ENCODE measurements at regions not wholly inside any gene's neighbourhood (a gene's known extent, or its start where the extent isn't known, plus 50 kb on each side); places are given as distances from the start of the nearest gene placed in this dataset.
"Not testable (repeated sequence)": the region's sequence is repeated elsewhere in the genome, so short reads cannot be mapped to it uniquely, and the experiment has no call there.

DNA sequence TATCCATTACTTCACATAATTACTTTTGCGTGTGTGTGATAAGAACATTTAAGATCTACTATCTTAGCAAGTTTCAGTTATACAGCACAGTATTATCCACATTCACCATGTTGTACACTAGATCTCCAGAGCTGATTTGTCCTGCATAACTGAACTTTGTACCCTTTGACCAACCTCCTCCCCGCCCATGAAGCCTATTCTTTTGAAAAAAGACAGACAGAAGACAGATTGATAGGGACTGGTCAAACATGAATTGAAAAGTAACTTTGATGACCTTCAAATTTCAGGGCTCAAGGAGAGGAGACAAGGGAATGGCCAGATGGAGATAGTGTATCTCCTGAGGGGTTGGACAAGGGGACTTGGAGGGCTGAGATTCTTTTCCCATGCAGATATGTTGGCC, 96.3 kb downstream of the CMC2 start:
- TF ChIP-seq EZH2 (IDR thresholded peaks at IDR 0.05; ENCODE audit: low read length): no peak
- TF ChIP-seq, protein P1, sequence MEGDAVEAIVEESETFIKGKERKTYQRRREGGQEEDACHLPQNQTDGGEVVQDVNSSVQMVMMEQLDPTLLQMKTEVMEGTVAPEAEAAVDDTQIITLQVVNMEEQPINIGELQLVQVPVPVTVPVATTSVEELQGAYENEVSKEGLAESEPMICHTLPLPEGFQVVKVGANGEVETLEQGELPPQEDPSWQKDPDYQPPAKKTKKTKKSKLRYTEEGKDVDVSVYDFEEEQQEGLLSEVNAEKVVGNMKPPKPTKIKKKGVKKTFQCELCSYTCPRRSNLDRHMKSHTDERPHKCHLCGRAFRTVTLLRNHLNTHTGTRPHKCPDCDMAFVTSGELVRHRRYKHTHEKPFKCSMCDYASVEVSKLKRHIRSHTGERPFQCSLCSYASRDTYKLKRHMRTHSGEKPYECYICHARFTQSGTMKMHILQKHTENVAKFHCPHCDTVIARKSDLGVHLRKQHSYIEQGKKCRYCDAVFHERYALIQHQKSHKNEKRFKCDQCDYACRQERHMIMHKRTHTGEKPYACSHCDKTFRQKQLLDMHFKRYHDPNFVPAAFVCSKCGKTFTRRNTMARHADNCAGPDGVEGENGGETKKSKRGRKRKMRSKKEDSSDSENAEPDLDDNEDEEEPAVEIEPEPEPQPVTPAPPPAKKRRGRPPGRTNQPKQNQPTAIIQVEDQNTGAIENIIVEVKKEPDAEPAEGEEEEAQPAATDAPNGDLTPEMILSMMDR (optimal IDR thresholded peaks at IDR 0.05 in 1 of 3, IDR thresholded peaks at IDR 0.05 in 1 of 3, conservative IDR thresholded peaks at IDR 0.05 in 1 of 3; ENCODE audit: extremely low read depth in 1 of 3, insufficient read depth in 2 of 3, low read length in 3 of 3): no peak
- H2AFZ ChIP-seq (ENCODE audit: control insufficient read depth, low read length): no peak overlapping the region
- peaks cover 3% of the 10 kb centered on the region for H3K27me3 ChIP-seq (ENCODE audit: control insufficient read depth, extremely low read depth, insufficient read depth, low read length)
- dilution Hi-C loops (cut with MboI; ENCODE audit: extremely low pct_ligation_motif_present, low sequenced_read_pairs): no loop called here
- FAIRE-seq (no peak), DNase-seq (ENCODE audit: low read depth, low spot score) (no peak)
- no peak overlapping the region for H3K27ac ChIP-seq (ENCODE audit: control insufficient read depth, insufficient read depth, low read length)
- H3K9ac ChIP-seq (ENCODE audit: control insufficient read depth, extremely low read depth, insufficient read depth, low read length): no peak overlapping the region
- H3K36me3 ChIP-seq (ENCODE audit: control insufficient read depth in 2 of 2, extremely low read depth in 1 of 2, insufficient read depth in 2 of 2, low read length in 2 of 2): no peaks in the 10 kb centered on the region
- H4K20me1 ChIP-seq (ENCODE audit: control insufficient read depth, extremely low read depth, insufficient read depth, low read length): no peaks in the 10 kb centered on the region
- no peak overlapping the region for H3K4me3 ChIP-seq (ENCODE audit: control insufficient read depth in 2 of 3, extremely low read depth in 1 of 3, insufficient read depth in 2 of 3, low read depth in 1 of 3, low read length in 3 of 3)
- no peaks in the 10 kb centered on the region for H3K79me2 ChIP-seq (ENCODE audit: control insufficient read depth, insufficient read depth, low read length)
- no peaks in the 10 kb centered on the region for H3K4me1 ChIP-seq (ENCODE audit: control insufficient read depth, extremely low read depth, insufficient read depth, low read length)
- H3K4me2 ChIP-seq (ENCODE audit: control insufficient read depth, extremely low read depth, insufficient read depth, low read depth, low read length): no peak overlapping the region
- no peaks in the 10 kb centered on the region for H3K9me1 ChIP-seq (ENCODE audit: control insufficient read depth, extremely low read depth, insufficient read depth, low read length)
- peaks cover 2% of the 10 kb centered on the region for H3K9me3 ChIP-seq (ENCODE audit: control insufficient read depth, low read depth, low read length)

DNA sequence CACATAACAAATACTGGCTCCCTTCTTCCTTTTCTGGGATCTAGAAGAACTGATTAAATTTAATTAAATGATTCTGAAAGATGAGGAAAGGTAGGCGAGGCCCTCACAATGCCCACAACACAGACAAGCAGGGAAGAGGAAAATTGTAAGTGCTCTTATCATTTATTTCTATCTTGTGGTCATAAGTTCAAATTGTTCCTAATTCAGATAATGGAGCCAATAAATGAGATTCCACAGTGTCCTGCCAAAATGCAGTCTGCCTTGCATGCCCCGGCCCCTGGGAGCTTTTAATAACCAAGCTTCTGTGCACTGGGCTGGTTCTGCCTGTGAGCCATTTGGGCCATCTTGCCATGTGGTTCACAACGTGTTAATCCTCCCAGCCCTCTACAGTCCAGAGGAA, 97.0 kb downstream of the CMC2 start:
- no peaks in the 10 kb centered on the region for H3K79me2 ChIP-seq (ENCODE audit: control insufficient read depth, insufficient read depth, low read length)
- H3K4me2 ChIP-seq (ENCODE audit: control insufficient read depth, extremely low read depth, insufficient read depth, low read depth, low read length): no peak overlapping the region
- no peaks in the 10 kb centered on the region for H4K20me1 ChIP-seq (ENCODE audit: control insufficient read depth, extremely low read depth, insufficient read depth, low read length)
- no peak for DNase-seq (ENCODE audit: low read depth, low spot score)
- H3K4me1 ChIP-seq (ENCODE audit: control insufficient read depth, extremely low read depth, insufficient read depth, low read length): no peaks in the 10 kb centered on the region
- no peak overlapping the region for H3K9ac ChIP-seq (ENCODE audit: control insufficient read depth, extremely low read depth, insufficient read depth, low read length)
- TF ChIP-seq EZH2 (IDR thresholded peaks at IDR 0.05; ENCODE audit: low read length): no peak
- TF ChIP-seq, protein P1 (optimal IDR thresholded peaks at IDR 0.05 in 1 of 3, IDR thresholded peaks at IDR 0.05 in 1 of 3, conservative IDR thresholded peaks at IDR 0.05 in 1 of 3; ENCODE audit: extremely low read depth in 1 of 3, insufficient read depth in 2 of 3, low read length in 3 of 3): no peak
- H2AFZ ChIP-seq (ENCODE audit: control insufficient read depth, low read length): no peak overlapping the region
- H3K27ac ChIP-seq (ENCODE audit: control insufficient read depth, insufficient read depth, low read length): no peak overlapping the region
- H3K4me3 ChIP-seq (ENCODE audit: control insufficient read depth in 2 of 3, extremely low read depth in 1 of 3, insufficient read depth in 2 of 3, low read depth in 1 of 3, low read length in 3 of 3): no peak overlapping the region
- H3K9me1 ChIP-seq (ENCODE audit: control insufficient read depth, extremely low read depth, insufficient read depth, low read length): no peaks in the 10 kb centered on the region
- no peaks in the 10 kb centered on the region for H3K36me3 ChIP-seq (ENCODE audit: control insufficient read depth in 2 of 2, extremely low read depth in 1 of 2, insufficient read depth in 2 of 2, low read length in 2 of 2)
- H3K9me3 ChIP-seq (ENCODE audit: control insufficient read depth, low read depth, low read length): peaks cover 2% of the 10 kb centered on the region
- peaks cover 3% of the 10 kb centered on the region for H3K27me3 ChIP-seq (ENCODE audit: control insufficient read depth, extremely low read depth, insufficient read depth, low read length)
- dilution Hi-C loops (cut with MboI; ENCODE audit: extremely low pct_ligation_motif_present, low sequenced_read_pairs): no loop called here
- FAIRE-seq: no peak

DNA sequence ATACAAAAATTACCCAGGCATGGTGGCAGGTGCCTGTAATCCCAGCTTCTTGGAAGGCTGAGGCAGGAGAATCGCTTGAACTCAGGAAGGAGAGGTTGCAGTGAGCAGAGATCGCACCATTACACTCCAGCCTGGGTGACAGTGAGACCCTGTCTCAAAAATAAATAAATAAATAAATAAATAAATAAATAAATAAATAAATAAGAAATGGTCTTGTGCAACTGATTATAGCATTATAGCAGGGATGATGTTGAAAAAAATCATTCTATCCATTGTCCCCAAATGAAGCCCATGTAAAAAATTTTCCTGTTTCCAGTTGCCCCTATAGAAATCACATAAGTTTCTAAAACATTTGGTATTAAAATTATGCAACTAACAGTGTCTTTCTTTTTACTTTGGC, 100.5 kb downstream of the CMC2 start:
- H3K79me2 ChIP-seq (ENCODE audit: control insufficient read depth, insufficient read depth, low read length); dilution Hi-C loops (cut with MboI; ENCODE audit: extremely low pct_ligation_motif_present, low sequenced_read_pairs); H3K9me3 ChIP-seq (ENCODE audit: control insufficient read depth, low read depth, low read length); H3K27me3 ChIP-seq (ENCODE audit: control insufficient read depth, extremely low read depth, insufficient read depth, low read length); FAIRE-seq; H3K9me1 ChIP-seq (ENCODE audit: control insufficient read depth, extremely low read depth, insufficient read depth, low read length); H3K36me3 ChIP-seq (ENCODE audit: control insufficient read depth in 2 of 2, extremely low read depth in 1 of 2, insufficient read depth in 2 of 2, low read length in 2 of 2); H2AFZ ChIP-seq (ENCODE audit: control insufficient read depth, low read length); H3K4me2 ChIP-seq (ENCODE audit: control insufficient read depth, extremely low read depth, insufficient read depth, low read depth, low read length); H3K4me3 ChIP-seq (ENCODE audit: control insufficient read depth in 2 of 3, extremely low read depth in 1 of 3, insufficient read depth in 2 of 3, low read depth in 1 of 3, low read length in 3 of 3); H4K20me1 ChIP-seq (ENCODE audit: control insufficient read depth, extremely low read depth, insufficient read depth, low read length); H3K9ac ChIP-seq (ENCODE audit: control insufficient read depth, extremely low read depth, insufficient read depth, low read length); H3K27ac ChIP-seq (ENCODE audit: control insufficient read depth, insufficient read depth, low read length); DNase-seq (ENCODE audit: low read depth, low spot score); H3K4me1 ChIP-seq (ENCODE audit: control insufficient read depth, extremely low read depth, insufficient read depth, low read length): not testable (repeated sequence)
